Karpas-422 (cell line): ENCODE measurements at regions not wholly inside any gene's neighbourhood (a gene's known extent, or its start where the extent isn't known, plus 50 kb on each side); places are given as distances from the start of the nearest gene placed in this dataset.

Experiments
- DNase-seq: peaks from one replicate; pipeline ENCODE4 v3.0.0-alpha.2; 2015
- H2AFZ ChIP-seq: fragments of 200-600 bp; sonication (generic); 2 replicates; pipeline ENCODE4 v1.6.1; 2014; ENCODE audit warnings: antibody characterized with exemption, low read length, mixed read lengths
- H3K27ac ChIP-seq: fragments of 200-600 bp; sonication (generic); 2 replicates; pipeline ENCODE4 v1.5.1; 2014; ENCODE audit warnings: mild to moderate bottlenecking, low read length, moderate library complexity
- H3K27me3 ChIP-seq: fragments of 200-600 bp; sonication (generic); 2 replicates; pipeline ENCODE4 v1.6.1; 2014; ENCODE audit warnings: low read length, mixed read lengths
- H3K36me3 ChIP-seq: fragments of 200-600 bp; sonication (generic); 2 replicates; pipeline ENCODE4 v1.6.1; 2014; ENCODE audit warnings: low read length, mixed read lengths; ENCODE audit not compliant: insufficient read depth
- H3K4me1 ChIP-seq: fragments of 200-600 bp; sonication (generic); 2 replicates; pipeline ENCODE4 v1.6.1; 2014; ENCODE audit warnings: mild to moderate bottlenecking, low read length, mixed read lengths
- H3K4me2 ChIP-seq: fragments of 200-600 bp; sonication (generic); 2 replicates; pipeline ENCODE4 v1.6.1; 2014; ENCODE audit warnings: low read length, low read depth, mild to moderate bottlenecking; ENCODE audit not compliant: poor library complexity, severe bottlenecking
- H3K4me3 ChIP-seq: fragments of 200-600 bp; sonication (generic); 2 replicates; pipeline ENCODE4 v1.5.1; 2014; ENCODE audit warnings: mild to moderate bottlenecking, antibody characterized with exemption, low read length, mixed read lengths
- H3K79me2 ChIP-seq: fragments of 200-600 bp; sonication (generic); 2 replicates; pipeline ENCODE4 v1.6.1; 2014; ENCODE audit warnings: mild to moderate bottlenecking, low read length, mixed read lengths
- H3K9ac ChIP-seq: fragments of 200-600 bp; sonication (generic); 2 replicates; pipeline ENCODE4 v1.6.0; 2014; ENCODE audit warnings: low read length
- H3K9me2 ChIP-seq: fragments of 200-600 bp; sonication (generic), shearing (Covaris generic); replicated peaks from 2 replicates; pipeline ENCODE4 v1.6.0; 2014; ENCODE audit warnings: mild to moderate bottlenecking, low read length, moderate library complexity; ENCODE audit not compliant: insufficient read depth
- H3K9me3 ChIP-seq: fragments of 300-700, 200-600 bp; sonication (generic); 2 replicates; pipeline ENCODE4 v1.6.1; 2014; ENCODE audit warnings: low read length, mixed read lengths
- H4K20me1 ChIP-seq: fragments of 200-600 bp; sonication (generic); 2 replicates; pipeline ENCODE4 v1.6.1; 2014; ENCODE audit warnings: mild to moderate bottlenecking, antibody characterized with exemption, low read length, low read depth; ENCODE audit not compliant: insufficient read depth

GRCh38 chr4:80145739-80146138 is 51.6 kb upstream of the PRDM8 start:
- no peaks in the 10 kb centered on the region for H3K27me3 ChIP-seq
- H3K9me2 ChIP-seq = no peaks in the 10 kb centered on the region
- H3K79me2 ChIP-seq = no peaks in the 10 kb centered on the region
- H2AFZ ChIP-seq = no peak overlapping the region
- no peak overlapping the region for H3K4me2 ChIP-seq
- no peak overlapping the region for H3K4me3 ChIP-seq
- no peak overlapping the region for H3K9ac ChIP-seq
- no peak for DNase-seq
- no peaks in the 10 kb centered on the region for H3K9me3 ChIP-seq
- no peak overlapping the region for H3K27ac ChIP-seq
- no peaks in the 10 kb centered on the region for H3K36me3 ChIP-seq
- H3K4me1 ChIP-seq = no peaks in the 10 kb centered on the region
- no peaks in the 10 kb centered on the region for H4K20me1 ChIP-seq

GRCh38 chr4:80144676-80145470 is 52.4 kb upstream of the PRDM8 start:
- no peak for DNase-seq
- H3K27ac ChIP-seq = no peak overlapping the region
- H3K9ac ChIP-seq = no peak overlapping the region
- H3K4me2 ChIP-seq = no peak overlapping the region
- H3K4me3 ChIP-seq = no peak overlapping the region
- no peaks in the 10 kb centered on the region for H4K20me1 ChIP-seq
- H3K79me2 ChIP-seq = no peaks in the 10 kb centered on the region
- H3K27me3 ChIP-seq = no peaks in the 10 kb centered on the region
- H2AFZ ChIP-seq = no peak overlapping the region
- H3K9me2 ChIP-seq = no peaks in the 10 kb centered on the region
- no peaks in the 10 kb centered on the region for H3K36me3 ChIP-seq
- H3K9me3 ChIP-seq = no peaks in the 10 kb centered on the region
- H3K4me1 ChIP-seq = no peaks in the 10 kb centered on the region

GRCh38 chr4:80143307-80143679 is 54.0 kb upstream of the PRDM8 start:
- no peak overlapping the region for H3K4me2 ChIP-seq

GRCh38 chr4:80142394-80143306 is 54.7 kb upstream of the PRDM8 start:
- Histone ChIP-seq H3K4me2 (no peak overlapping the region), H3K9ac (no peak overlapping the region), H3K4me3 (no peak overlapping the region), H3K36me3 (no peaks in the 10 kb centered on the region), H2AFZ (no peak overlapping the region), H3K9me3 (no peaks in the 10 kb centered on the region), H3K27me3 (no peaks in the 10 kb centered on the region), H4K20me1 (no peaks in the 10 kb centered on the region), H3K27ac (no peak overlapping the region), H3K79me2 (no peaks in the 10 kb centered on the region), H3K9me2 (no peaks in the 10 kb centered on the region), H3K4me1 (no peaks in the 10 kb centered on the region)
- no peak for DNase-seq

More at GRCh38 chr4:80143307-80143679, 54.0 kb upstream of the PRDM8 start:
- no peaks in the 10 kb centered on the region for H3K9me3 ChIP-seq
- no peak for DNase-seq
- H3K27ac ChIP-seq = no peak overlapping the region
- H4K20me1 ChIP-seq = no peaks in the 10 kb centered on the region
- H3K27me3 ChIP-seq = no peaks in the 10 kb centered on the region
- no peak overlapping the region for H3K9ac ChIP-seq
- no peaks in the 10 kb centered on the region for H3K4me1 ChIP-seq
- no peaks in the 10 kb centered on the region for H3K79me2 ChIP-seq
- H3K4me3 ChIP-seq = no peak overlapping the region
- H3K9me2 ChIP-seq = no peaks in the 10 kb centered on the region
- H2AFZ ChIP-seq = no peak overlapping the region
- H3K36me3 ChIP-seq = no peaks in the 10 kb centered on the region

- Histone ChIP-seq H3K27ac (no peak overlapping the region), H3K27me3 (no peaks in the 10 kb centered on the region), H3K9me3 (no peaks in the 10 kb centered on the region), H3K4me1 (no peaks in the 10 kb centered on the region), H3K9ac (no peak overlapping the region), H4K20me1 (no peaks in the 10 kb centered on the region), H3K9me2 (no peaks in the 10 kb centered on the region), H3K79me2 (no peaks in the 10 kb centered on the region), H3K4me3 (no peak overlapping the region), H2AFZ (no peak overlapping the region), H3K36me3 (no peaks in the 10 kb centered on the region), H3K4me2 (no peak overlapping the region)
- DNase-seq = no peak
Observed at GRCh38 chr4:80141543-80141942, 55.8 kb upstream of the PRDM8 start.

- Histone ChIP-seq H3K79me2 (no peaks in the 10 kb centered on the region), H2AFZ (no peak overlapping the region), H3K4me1 (no peaks in the 10 kb centered on the region), H3K4me2 (no peak overlapping the region), H3K9me2 (no peaks in the 10 kb centered on the region), H3K27me3 (no peaks in the 10 kb centered on the region), H3K27ac (no peak overlapping the region), H3K36me3 (no peaks in the 10 kb centered on the region), H4K20me1 (no peaks in the 10 kb centered on the region), H3K4me3 (no peak overlapping the region), H3K9ac (no peak overlapping the region), H3K9me3 (no peaks in the 10 kb centered on the region)
- DNase-seq = no peak
Observed at GRCh38 chr4:80140194-80140593, 57.1 kb upstream of the PRDM8 start.

- Histone ChIP-seq H3K9me2 (no peaks in the 10 kb centered on the region), H3K4me2 (no peak overlapping the region), H3K9ac (no peak overlapping the region), H4K20me1 (no peaks in the 10 kb centered on the region), H3K36me3 (no peaks in the 10 kb centered on the region), H3K4me1 (no peaks in the 10 kb centered on the region), H2AFZ (no peak overlapping the region), H3K27me3 (no peaks in the 10 kb centered on the region), H3K79me2 (no peaks in the 10 kb centered on the region), H3K4me3 (no peak overlapping the region), H3K27ac (no peak overlapping the region), H3K9me3 (no peaks in the 10 kb centered on the region)
- DNase-seq = no peak
Observed at GRCh38 chr4:80139671-80140070, 57.6 kb upstream of the PRDM8 start.
